Spleen (tissue), 11 donors: ENCODE measurements at regions not wholly inside any gene's neighbourhood (a gene's known extent, or its start where the extent isn't known, plus 50 kb on each side); places are given as distances from the start of the nearest gene placed in this dataset.

ENCODE experiments used
- DNase-seq: peaks from one replicate; pipeline ENCODE4 v3.0.0-alpha.2; 2020
- H3K27ac ChIP-seq, 8 donors: fragments of 200-600 bp; sonication (generic) in 7 of 8; 1 replicate in 4 of 8; 2 replicates in 4 of 8; pipeline versions ENCODE4 v1.5.0 to v1.8.0; 2016 to 2021; ENCODE audit warnings: inconsistent platforms in 4 of 8, mild to moderate bottlenecking in 4 of 8, moderate library complexity in 1 of 8
- H3K27me3 ChIP-seq, 7 donors: fragments of 200-600 bp; sonication (generic) in 6 of 7; replicated peaks in 1 of 7; 1 replicate in 4 of 7; 2 replicates in 3 of 7; pipeline versions ENCODE4 v1.5.0 to v1.8.0; 2016 to 2021; ENCODE audit warnings: inconsistent platforms in 3 of 7, mild to moderate bottlenecking in 1 of 7
- H3K36me3 ChIP-seq, 6 donors: fragments of 200-600 bp; sonication (generic) in 5 of 6; 1 replicate in 4 of 6; 2 replicates in 2 of 6; pipeline versions ENCODE4 v1.5.0 to v1.8.0; 2016 to 2021; ENCODE audit warnings: inconsistent platforms in 2 of 6
- H3K4me1 ChIP-seq, 6 donors: fragments of 200-600 bp; sonication (generic) in 5 of 6; 1 replicate in 3 of 6; 2 replicates in 3 of 6; pipeline versions ENCODE4 v1.5.0 to v1.8.0; 2016 to 2021; ENCODE audit warnings: inconsistent platforms in 3 of 6
- H3K4me3 ChIP-seq, 8 donors: fragments of 200-600 bp; sonication (generic) in 7 of 8; 1 replicate in 4 of 8; 2 replicates in 4 of 8; pipeline versions ENCODE4 v1.5.0 to v1.8.0; 2016 to 2021; ENCODE audit warnings: inconsistent platforms in 4 of 8, mild to moderate bottlenecking in 4 of 8, moderate library complexity in 2 of 8
- H3K9me3 ChIP-seq, 8 donors: fragments of 200-600 bp; sonication (generic) in 7 of 8; 1 replicate in 4 of 8; 2 replicates in 4 of 8; pipeline versions ENCODE4 v1.5.0 to v1.8.0; 2016 to 2021; ENCODE audit warnings: inconsistent platforms in 4 of 8
- POLR2A ChIP-seq, 3 donors: fragments of 450-650 bp; IDR thresholded peaks; one replicate each; pipeline ENCODE4 v1.5.1; 2017; ENCODE audit warnings: antibody characterized with exemption in 3 of 3, mild to moderate bottlenecking in 1 of 3
- POLR2AphosphoS5 ChIP-seq, 3 donors: sonication (generic); formaldehyde crosslinking; IDR thresholded peaks; one replicate each; pipeline ENCODE4 v1.5.1; 2017; ENCODE audit warnings: antibody characterized with exemption in 3 of 3
- WGBS, 5 donors: extraction: QIAGEN DNeasy Blood & Tissue Kit in 3 of 5; methylation state at CpG; one replicate each; pipeline versions ENCODE4 v1.1.5 to v1.1.7; 2013 to 2018; 5-methylcytosine and 5-hydroxymethylcytosine counted together
- intact Hi-C: fragments of 100-400 bp; cut with DNase I; formaldehyde crosslinking; loops from one replicate; pipeline ENCODE4 v1.15.0; 2023; ENCODE audit warnings: low total_unique reads
- TF ChIP-seq, protein P1 (sequence below), 11 experiments: fragments of 200-600 bp in 7 of 11; fragments of 450-650 bp in 4 of 11; sonication (generic) in 4 of 11; IDR thresholded peaks in 8 of 11; conservative IDR thresholded peaks in 3 of 11; 1 replicate in 7 of 11; 2 replicates in 4 of 11; pipeline versions ENCODE4 v1.4.0 to v1.8.0; 2016 to 2021; ENCODE audit warnings: antibody characterized with exemption in 11 of 11, inconsistent platforms in 4 of 11, mild to moderate bottlenecking in 1 of 11
- donor health status: healthy with polysubstance abuse.
- donor health status: DM: no; HTN: no; CAD: no; lungs with moderate emphysema.
- donor health status: DM: no; HTN: no; CAD: no.
- donor health status: Bipolar disorder and iron deficiency.
- donor health status: healthy.
- donor health status: DM: no; HTN: no; CAD: no.
- donor health status: DM: yes; HTN: yes; CAD: no.

DNA sequence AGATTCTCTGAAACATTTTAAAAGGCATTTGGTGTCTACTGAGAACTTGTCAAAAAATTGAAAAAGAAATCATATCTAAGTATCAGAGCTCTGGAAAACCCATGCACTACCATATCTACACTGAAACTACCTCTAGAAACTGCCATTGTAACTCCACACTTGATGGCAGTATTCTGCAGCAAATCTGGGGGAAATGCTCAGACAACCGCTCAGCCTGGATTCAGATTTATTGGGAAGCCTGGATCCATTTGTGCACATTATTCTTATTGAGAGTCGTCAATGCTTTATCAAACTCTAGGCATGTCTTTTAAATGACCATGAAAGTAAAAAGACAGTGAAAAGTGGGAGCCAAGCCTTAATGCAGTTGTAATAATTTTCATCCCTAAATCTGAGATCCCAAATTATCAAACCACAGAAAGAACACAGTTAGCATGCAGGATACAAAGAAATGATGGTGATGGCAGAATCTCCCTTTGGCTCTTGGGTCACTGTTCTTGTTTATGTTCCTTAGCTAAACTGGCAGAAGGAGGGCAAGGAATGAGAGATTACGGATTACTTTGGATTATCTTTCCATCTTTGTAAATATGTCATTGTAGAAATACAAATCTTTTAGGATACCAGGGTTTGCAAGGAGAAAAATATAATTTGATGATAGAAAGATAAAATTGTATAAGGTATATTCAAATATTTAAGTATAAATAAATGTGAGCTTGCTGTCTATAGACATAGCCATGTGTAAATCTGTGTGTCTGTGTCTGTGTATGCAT lies 512.1 kb upstream of the SYT4 start:
- Histone ChIP-seq H3K27ac (no peak overlapping the region), H3K27me3 (no peaks in the 10 kb centered on the region), H3K4me3 (no peak overlapping the region), H3K9me3 (no peaks in the 10 kb centered on the region), H3K4me1 (no peaks in the 10 kb centered on the region), H3K36me3 (no peaks in the 10 kb centered on the region)
- intact Hi-C loops: no loop called here
- 69 to 82% (median 74%) methylated on average over 3 of the region's 3 CpGs for WGBS, 5 donors
- no peak for DNase-seq
- no peak for TF ChIP-seq POLR2A (IDR thresholded peaks at IDR 0.05)
- TF ChIP-seq, protein P1, sequence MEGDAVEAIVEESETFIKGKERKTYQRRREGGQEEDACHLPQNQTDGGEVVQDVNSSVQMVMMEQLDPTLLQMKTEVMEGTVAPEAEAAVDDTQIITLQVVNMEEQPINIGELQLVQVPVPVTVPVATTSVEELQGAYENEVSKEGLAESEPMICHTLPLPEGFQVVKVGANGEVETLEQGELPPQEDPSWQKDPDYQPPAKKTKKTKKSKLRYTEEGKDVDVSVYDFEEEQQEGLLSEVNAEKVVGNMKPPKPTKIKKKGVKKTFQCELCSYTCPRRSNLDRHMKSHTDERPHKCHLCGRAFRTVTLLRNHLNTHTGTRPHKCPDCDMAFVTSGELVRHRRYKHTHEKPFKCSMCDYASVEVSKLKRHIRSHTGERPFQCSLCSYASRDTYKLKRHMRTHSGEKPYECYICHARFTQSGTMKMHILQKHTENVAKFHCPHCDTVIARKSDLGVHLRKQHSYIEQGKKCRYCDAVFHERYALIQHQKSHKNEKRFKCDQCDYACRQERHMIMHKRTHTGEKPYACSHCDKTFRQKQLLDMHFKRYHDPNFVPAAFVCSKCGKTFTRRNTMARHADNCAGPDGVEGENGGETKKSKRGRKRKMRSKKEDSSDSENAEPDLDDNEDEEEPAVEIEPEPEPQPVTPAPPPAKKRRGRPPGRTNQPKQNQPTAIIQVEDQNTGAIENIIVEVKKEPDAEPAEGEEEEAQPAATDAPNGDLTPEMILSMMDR (IDR thresholded peaks at IDR 0.05 in 8 of 11, conservative IDR thresholded peaks at IDR 0.05 in 3 of 11): no peak
- TF ChIP-seq POLR2AphosphoS5 (IDR thresholded peaks at IDR 0.05): no peak

DNA sequence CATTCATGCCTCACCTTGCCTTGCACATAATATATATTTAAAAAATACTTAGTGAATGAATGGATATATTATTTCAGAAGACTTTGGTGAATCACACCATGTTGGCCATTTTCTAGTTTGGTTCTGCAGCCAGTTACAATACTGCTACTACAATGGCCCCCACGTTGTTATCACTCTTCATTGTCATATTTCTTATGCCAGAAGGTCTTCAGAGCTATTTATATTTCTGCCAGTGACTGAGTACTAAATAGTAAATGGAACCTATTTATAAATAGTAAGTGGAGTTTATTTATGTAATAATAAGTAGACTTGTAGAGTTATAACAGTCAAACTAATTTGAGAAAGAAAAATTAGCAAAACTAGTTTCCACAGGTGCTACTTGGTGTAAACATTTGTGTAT lies 516.6 kb upstream of the SYT4 start:
- TF ChIP-seq, protein P1 (IDR thresholded peaks at IDR 0.05 in 8 of 11, conservative IDR thresholded peaks at IDR 0.05 in 3 of 11): no peak
- TF ChIP-seq POLR2A (IDR thresholded peaks at IDR 0.05) (no peak), POLR2AphosphoS5 (IDR thresholded peaks at IDR 0.05) (no peak)
- 33 to 55% (median 35%) methylated on average over 1 of the region's 1 CpG for WGBS, 5 donors
- no peak overlapping the region for H3K27ac ChIP-seq
- H3K9me3 ChIP-seq: no peaks in the 10 kb centered on the region
- no peak for DNase-seq
- no peaks in the 10 kb centered on the region for H3K36me3 ChIP-seq
- intact Hi-C loops: no loop called here
- no peaks in the 10 kb centered on the region for H3K27me3 ChIP-seq
- H3K4me1 ChIP-seq: no peaks in the 10 kb centered on the region
- no peak overlapping the region for H3K4me3 ChIP-seq

DNA sequence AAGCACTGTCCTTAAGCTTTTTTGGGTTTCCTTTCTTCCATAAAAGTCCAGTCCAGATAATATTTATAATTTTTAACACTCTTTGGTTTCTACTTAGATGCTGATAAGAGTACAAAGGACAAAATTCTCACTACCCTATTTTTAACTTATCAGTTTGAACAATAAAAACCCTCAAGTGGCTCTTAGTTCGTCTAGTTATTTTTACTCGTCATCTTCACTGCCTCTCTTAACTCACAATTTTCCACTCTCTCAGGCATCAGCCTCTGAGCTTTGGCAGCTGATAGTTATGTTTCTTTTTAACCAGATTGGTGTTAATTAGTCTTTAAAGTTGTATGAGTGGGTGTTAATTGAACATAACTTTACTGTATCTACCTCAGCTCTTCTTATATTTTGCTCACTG lies 517.1 kb upstream of the SYT4 start:
- H3K9me3 ChIP-seq: no peaks in the 10 kb centered on the region
- no peaks in the 10 kb centered on the region for H3K4me1 ChIP-seq
- no peak for DNase-seq
- 24 to 42% (median 34%) methylated on average over 2 of the region's 2 CpGs for WGBS, 5 donors
- H3K36me3 ChIP-seq: no peaks in the 10 kb centered on the region
- intact Hi-C loops: no loop called here
- no peaks in the 10 kb centered on the region for H3K27me3 ChIP-seq
- TF ChIP-seq POLR2A (IDR thresholded peaks at IDR 0.05) (no peak), POLR2AphosphoS5 (IDR thresholded peaks at IDR 0.05) (no peak)
- TF ChIP-seq, protein P1 (IDR thresholded peaks at IDR 0.05 in 8 of 11, conservative IDR thresholded peaks at IDR 0.05 in 3 of 11): no peak
- no peak overlapping the region for H3K27ac ChIP-seq
- H3K4me3 ChIP-seq: no peak overlapping the region

DNA sequence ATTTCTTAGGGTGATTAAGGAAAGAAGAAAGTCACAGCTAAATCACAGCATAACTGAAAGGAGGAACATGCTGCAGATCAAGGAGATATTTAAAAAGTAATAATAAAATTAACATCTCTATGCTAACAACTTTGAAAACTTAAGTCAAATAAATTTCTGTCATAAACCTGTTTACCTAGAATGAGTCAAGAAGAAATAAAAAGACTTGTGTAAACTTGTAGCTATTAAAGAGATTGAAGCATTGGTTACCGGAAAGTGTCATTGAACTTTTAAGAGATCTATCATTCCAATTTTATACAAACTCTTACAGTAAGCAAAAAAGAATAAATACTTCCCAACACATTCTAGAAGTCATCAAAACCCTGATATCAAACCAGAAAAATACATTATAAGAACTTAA lies 520.1 kb upstream of the SYT4 start:
- Histone ChIP-seq H3K4me3 (no peak overlapping the region), H3K36me3 (no peaks in the 10 kb centered on the region), H3K27me3 (no peaks in the 10 kb centered on the region), H3K4me1 (no peaks in the 10 kb centered on the region), H3K27ac (no peak overlapping the region), H3K9me3 (peaks cover 0 to 2% (median 0%) of the 10 kb centered on the region in 8 donors)
- intact Hi-C loops: no loop called here
- 92 to 100% (median 97%) methylated on average over 1 of the region's 1 CpG for WGBS, 5 donors
- no peak for TF ChIP-seq POLR2AphosphoS5 (IDR thresholded peaks at IDR 0.05)
- TF ChIP-seq POLR2A (IDR thresholded peaks at IDR 0.05): no peak
- TF ChIP-seq, protein P1 (IDR thresholded peaks at IDR 0.05 in 8 of 11, conservative IDR thresholded peaks at IDR 0.05 in 3 of 11): no peak
- DNase-seq: no peak
